ENCODE measurements at regions not wholly inside any gene's neighbourhood (a gene's known extent, or its start where the extent isn't known, plus 50 kb on each side); places are given as distances from the start of the nearest gene placed in this dataset.
A peak's percentile ranks its signal among the peaks of the same experiment; 100 is the strongest.
"Not testable (repeated sequence)": the region's sequence is repeated elsewhere in the genome, so short reads cannot be mapped to it uniquely, and the experiment has no call there.

GRCh38 chr5:1636981-1637638, 113.3 kb upstream of the LPCAT1 start:
- no peak overlapping the region for H3K27ac Mint-ChIP-seq
- ATAC-seq (ENCODE audit: low read depth in 2 of 2) = no peak
- peaks cover 12 to 24% (median 22%) of the 10 kb centered on the region in 3 donors for H3K4me1 Mint-ChIP-seq
- no peaks in the 10 kb centered on the region for H3K36me3 Mint-ChIP-seq
- no peaks in the 10 kb centered on the region for H3K9me3 Mint-ChIP-seq
- H3K4me3 Mint-ChIP-seq = no peak overlapping the region
- H3K27me3 Mint-ChIP-seq = peaks cover 0 to 12% (median 10%) of the 10 kb centered on the region in 3 donors
- DNase-seq = no peak

- not testable (repeated sequence) for H3K9me3 Mint-ChIP-seq; ATAC-seq (ENCODE audit: low read depth in 2 of 2); DNase-seq; H3K27me3 Mint-ChIP-seq; H3K36me3 Mint-ChIP-seq
- peak overlapping the region in 5 of 8 donors; percentile 9 to 96 (median 44) for H3K4me3 Mint-ChIP-seq
- peak overlapping the region in 1 of 6 donors; percentile 21 for H3K27ac Mint-ChIP-seq
- H3K4me1 Mint-ChIP-seq = peaks cover 12 to 26% (median 24%) of the 10 kb centered on the region in 3 donors
Observed at GRCh38 chr5:1636208-1636770, 112.5 kb upstream of the LPCAT1 start.

GRCh38 chr5:1635477-1635876, 111.7 kb upstream of the LPCAT1 start:
- not testable (repeated sequence) for H3K36me3 Mint-ChIP-seq; H3K27me3 Mint-ChIP-seq; DNase-seq; ATAC-seq (ENCODE audit: low read depth in 2 of 2); H3K9me3 Mint-ChIP-seq
- H3K4me1 Mint-ChIP-seq = peaks cover 12 to 24% (median 23%) of the 10 kb centered on the region in 3 donors
- H3K27ac Mint-ChIP-seq = peak overlapping the region in 4 of 6 donors; percentile 18 to 80 (median 68)
- H3K4me3 Mint-ChIP-seq = peak overlapping the region; percentile 57 to 96 (median 80)

- Mint-ChIP-seq H3K27me3 (peaks cover 0 to 5% (median 1%) of the 10 kb centered on the region in 3 donors), H3K9me3 (no peaks in the 10 kb centered on the region), H3K4me3 (peak overlapping the region; percentile 92 to 96 (median 94)), H3K4me1 (peaks cover 12 to 26% (median 24%) of the 10 kb centered on the region in 3 donors), H3K36me3 (no peaks in the 10 kb centered on the region), H3K27ac (peak overlapping the region; percentile 85 to 98 (median 93))
- DNase-seq = no peak
- peak in 1 of 2 donors; percentile 1 for ATAC-seq (ENCODE audit: low read depth in 2 of 2)
Observed at GRCh38 chr5:1634337-1634661, 110.5 kb upstream of the LPCAT1 start.

GRCh38 chr5:1633605-1634336, 110.0 kb upstream of the LPCAT1 start:
- no peaks in the 10 kb centered on the region for H3K36me3 Mint-ChIP-seq
- peaks cover 0 to 5% (median 0%) of the 10 kb centered on the region in 3 donors for H3K27me3 Mint-ChIP-seq

GRCh38 chr5:1631004-1631403, 107.2 kb upstream of the LPCAT1 start:
- Mint-ChIP-seq H3K27ac (peak overlapping the region in 1 of 6 donors; percentile 38), H3K4me3 (peak overlapping the region in 1 of 8 donors; percentile 78), H3K4me1 (peaks cover 12 to 27% (median 24%) of the 10 kb centered on the region in 3 donors)
- H3K9me3 Mint-ChIP-seq; H3K36me3 Mint-ChIP-seq; ATAC-seq (ENCODE audit: low read depth in 2 of 2); H3K27me3 Mint-ChIP-seq; DNase-seq: not testable (repeated sequence)

More at GRCh38 chr5:1633605-1634336, 110.0 kb upstream of the LPCAT1 start:
- H3K9me3 Mint-ChIP-seq = no peaks in the 10 kb centered on the region
- DNase-seq = peak; percentile 79
- ATAC-seq (ENCODE audit: low read depth in 2 of 2) = peak; percentile 95
- peak overlapping the region; percentile 85 to 98 (median 94) for H3K27ac Mint-ChIP-seq
- peak overlapping the region; percentile 92 to 96 (median 94) for H3K4me3 Mint-ChIP-seq
- peaks cover 12 to 26% (median 24%) of the 10 kb centered on the region in 3 donors for H3K4me1 Mint-ChIP-seq

- H3K4me3 Mint-ChIP-seq; H3K9me3 Mint-ChIP-seq; ATAC-seq (ENCODE audit: low read depth in 2 of 2); DNase-seq; H3K27me3 Mint-ChIP-seq: not testable (repeated sequence)
- Mint-ChIP-seq H3K4me1 (peaks cover 19 to 30% (median 22%) of the 10 kb centered on the region in 3 donors), H3K36me3 (peaks cover 6 to 33% of the 10 kb centered on the region in 2 donors), H3K27ac (peak overlapping the region in 1 of 6 donors; percentile 87)
Observed at GRCh38 chr5:1626397-1626796, 102.6 kb upstream of the LPCAT1 start.

- not testable (repeated sequence) for H3K9me3 Mint-ChIP-seq; H3K27ac Mint-ChIP-seq; H3K4me3 Mint-ChIP-seq; H3K27me3 Mint-ChIP-seq; ATAC-seq (ENCODE audit: low read depth in 2 of 2); DNase-seq
- Mint-ChIP-seq H3K4me1 (peaks cover 27 to 41% (median 28%) of the 10 kb centered on the region in 3 donors), H3K36me3 (peaks cover 18 to 35% of the 10 kb centered on the region in 2 donors)
Observed at GRCh38 chr5:1619531-1619930, 95.8 kb upstream of the LPCAT1 start.

- not testable (repeated sequence) for H3K27me3 Mint-ChIP-seq; ATAC-seq (ENCODE audit: low read depth in 2 of 2); H3K9me3 Mint-ChIP-seq; H3K4me3 Mint-ChIP-seq; H3K27ac Mint-ChIP-seq; DNase-seq
- Mint-ChIP-seq H3K4me1 (peaks cover 20 to 33% (median 23%) of the 10 kb centered on the region in 3 donors), H3K36me3 (peaks cover 12 to 26% of the 10 kb centered on the region in 2 donors)
Observed at GRCh38 chr5:1618296-1618865, 94.6 kb upstream of the LPCAT1 start.

- DNase-seq; ATAC-seq (ENCODE audit: low read depth in 2 of 2); H3K27ac Mint-ChIP-seq; H3K4me3 Mint-ChIP-seq; H3K27me3 Mint-ChIP-seq; H3K9me3 Mint-ChIP-seq: not testable (repeated sequence)
- H3K4me1 Mint-ChIP-seq = peaks cover 21 to 35% (median 23%) of the 10 kb centered on the region in 3 donors
- peaks cover 18 to 28% of the 10 kb centered on the region in 2 donors for H3K36me3 Mint-ChIP-seq
Observed at GRCh38 chr5:1617236-1617755, 93.5 kb upstream of the LPCAT1 start.

GRCh38 chr5:1613515-1613914, 89.8 kb upstream of the LPCAT1 start:
- peak overlapping the region in 1 of 6 donors; percentile 6 for H3K27ac Mint-ChIP-seq

GRCh38 chr5:1610526-1610925, 86.8 kb upstream of the LPCAT1 start:
- not testable (repeated sequence) for H3K27me3 Mint-ChIP-seq; DNase-seq; H3K27ac Mint-ChIP-seq; H3K9me3 Mint-ChIP-seq; H3K4me3 Mint-ChIP-seq; ATAC-seq (ENCODE audit: low read depth in 2 of 2)
- Mint-ChIP-seq H3K36me3 (peaks cover 7 to 17% of the 10 kb centered on the region in 2 donors), H3K4me1 (peaks cover 6 to 19% (median 12%) of the 10 kb centered on the region in 3 donors)

More at GRCh38 chr5:1613515-1613914, 89.8 kb upstream of the LPCAT1 start:
- not testable (repeated sequence) for H3K4me3 Mint-ChIP-seq; ATAC-seq (ENCODE audit: low read depth in 2 of 2); H3K27me3 Mint-ChIP-seq; H3K9me3 Mint-ChIP-seq; DNase-seq
- peaks cover 10 to 17% of the 10 kb centered on the region in 2 donors for H3K36me3 Mint-ChIP-seq
- peaks cover 6 to 12% (median 9%) of the 10 kb centered on the region in 3 donors for H3K4me1 Mint-ChIP-seq

- peaks cover 9 to 19% (median 13%) of the 10 kb centered on the region in 3 donors for H3K4me1 Mint-ChIP-seq
- not testable (repeated sequence) for H3K27ac Mint-ChIP-seq; ATAC-seq (ENCODE audit: low read depth in 2 of 2); H3K9me3 Mint-ChIP-seq; H3K27me3 Mint-ChIP-seq; DNase-seq
- H3K36me3 Mint-ChIP-seq = peaks cover 7 to 17% of the 10 kb centered on the region in 2 donors
- peak overlapping the region in 1 of 8 donors; percentile 47 for H3K4me3 Mint-ChIP-seq
Observed at GRCh38 chr5:1609111-1609510, 85.4 kb upstream of the LPCAT1 start.
